ENCODE measurements at regions not wholly inside any gene's neighbourhood (a gene's known extent, or its start where the extent isn't known, plus 50 kb on each side); places are given as distances from the start of the nearest gene placed in this dataset.

GRCh38 chr18:43950062-43950461 is 672.8 kb upstream of the SYT4 start:
- TF ChIP-seq CTCF (IDR thresholded peaks at IDR 0.05; ENCODE audit: borderline replicate concordance, extremely low read depth, insufficient read depth), result no peak
- intact Hi-C loops (cut with DNase I), result no loop called here
- DNase-seq (no peak), FAIRE-seq (no peak)
- no peak overlapping the region for H3K4me3 ChIP-seq (ENCODE audit: low read length in 3 of 3)
- H3K27ac ChIP-seq (ENCODE audit: low read depth in 2 of 2, low read length in 2 of 2), result no peak overlapping the region
- no peaks in the 10 kb centered on the region for H3K36me3 ChIP-seq (ENCODE audit: control insufficient read depth in 2 of 3, insufficient read depth in 3 of 3, low read length in 3 of 3)
- no peak overlapping the region for H3K9ac ChIP-seq (ENCODE audit: low read length in 3 of 3)
- H3K4me1 ChIP-seq (ENCODE audit: control insufficient read depth in 2 of 3, insufficient read depth in 2 of 3, low read depth in 1 of 3, low read length in 3 of 3), result no peaks in the 10 kb centered on the region
- no peaks in the 10 kb centered on the region for H3K27me3 ChIP-seq (ENCODE audit: control insufficient read depth, insufficient read depth, low read length)
- peaks cover 0 to 4% (median 0%) of the 10 kb centered on the region in 3 donors for H3K9me3 ChIP-seq (ENCODE audit: control insufficient read depth in 2 of 3, insufficient read depth in 1 of 3, low read length in 3 of 3)

DNA sequence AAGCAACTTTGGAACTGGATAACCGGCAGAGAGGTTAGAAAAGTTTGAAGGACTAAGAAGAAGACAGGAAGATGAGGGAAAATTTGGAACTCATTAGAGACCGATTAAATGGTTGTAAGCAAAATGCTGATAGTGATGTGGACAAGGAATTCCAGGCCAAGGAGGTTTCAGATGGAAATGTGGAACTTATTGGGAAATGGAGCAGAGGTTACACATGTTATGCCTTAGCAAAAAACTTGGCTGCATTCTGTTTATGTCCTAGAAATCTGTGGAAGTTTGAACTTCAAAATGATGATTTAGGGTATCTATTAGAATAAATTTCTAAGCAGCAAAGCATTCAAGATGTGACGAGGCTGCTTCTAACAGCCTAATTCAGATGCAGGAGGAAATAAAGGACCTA is 675.1 kb upstream of the SYT4 start:
- Histone ChIP-seq H3K36me3 (ENCODE audit: control insufficient read depth in 2 of 3, insufficient read depth in 3 of 3, low read length in 3 of 3) (no peaks in the 10 kb centered on the region), H3K4me1 (ENCODE audit: control insufficient read depth in 2 of 3, insufficient read depth in 2 of 3, low read depth in 1 of 3, low read length in 3 of 3) (no peaks in the 10 kb centered on the region), H3K27ac (ENCODE audit: low read depth in 2 of 2, low read length in 2 of 2) (no peak overlapping the region), H3K4me3 (ENCODE audit: low read length in 3 of 3) (no peak overlapping the region), H3K9ac (ENCODE audit: low read length in 3 of 3) (no peak overlapping the region), H3K27me3 (ENCODE audit: control insufficient read depth, insufficient read depth, low read length) (no peaks in the 10 kb centered on the region), H3K9me3 (ENCODE audit: control insufficient read depth in 2 of 3, insufficient read depth in 1 of 3, low read length in 3 of 3) (peaks cover 0 to 4% (median 0%) of the 10 kb centered on the region in 3 donors)
- TF ChIP-seq CTCF (IDR thresholded peaks at IDR 0.05; ENCODE audit: borderline replicate concordance, extremely low read depth, insufficient read depth), result no peak
- FAIRE-seq (no peak), DNase-seq (no peak)
- intact Hi-C loops (cut with DNase I), result no loop called here

DNA sequence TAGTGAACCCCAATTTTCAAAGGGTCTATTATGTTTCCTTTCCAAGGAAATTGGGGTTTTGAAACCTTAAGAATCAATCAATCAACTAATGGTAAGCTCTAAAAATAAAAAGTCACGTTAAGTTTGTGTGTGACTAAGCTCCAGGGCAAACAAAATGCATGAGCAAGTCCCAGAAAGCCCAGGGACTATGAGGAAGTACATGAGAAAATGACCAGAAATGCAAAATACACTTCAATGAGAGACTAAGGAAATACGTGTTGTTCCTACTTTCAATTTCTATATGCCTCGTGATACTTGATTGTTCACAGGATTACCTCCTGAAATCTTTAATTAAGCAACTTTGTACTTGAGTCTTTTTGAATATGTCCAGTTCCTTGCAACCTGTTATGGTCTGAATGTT is 684.4 kb upstream of the SYT4 start:
- Histone ChIP-seq H3K27ac (ENCODE audit: low read depth in 2 of 2, low read length in 2 of 2) (no peak overlapping the region), H3K9me3 (ENCODE audit: control insufficient read depth in 2 of 3, insufficient read depth in 1 of 3, low read length in 3 of 3) (no peaks in the 10 kb centered on the region), H3K4me3 (ENCODE audit: low read length in 3 of 3) (no peak overlapping the region), H3K4me1 (ENCODE audit: control insufficient read depth in 2 of 3, insufficient read depth in 2 of 3, low read depth in 1 of 3, low read length in 3 of 3) (no peaks in the 10 kb centered on the region), H3K36me3 (ENCODE audit: control insufficient read depth in 2 of 3, insufficient read depth in 3 of 3, low read length in 3 of 3) (no peaks in the 10 kb centered on the region), H3K27me3 (ENCODE audit: control insufficient read depth, insufficient read depth, low read length) (no peaks in the 10 kb centered on the region), H3K9ac (ENCODE audit: low read length in 3 of 3) (no peak overlapping the region)
- intact Hi-C loops (cut with DNase I), result no loop called here
- no peak for FAIRE-seq
- DNase-seq, result no peak
- no peak for TF ChIP-seq CTCF (IDR thresholded peaks at IDR 0.05; ENCODE audit: borderline replicate concordance, extremely low read depth, insufficient read depth)

GRCh38 chr18:43964666-43965065 is 687.4 kb upstream of the SYT4 start:
- Histone ChIP-seq H3K4me1 (ENCODE audit: control insufficient read depth in 2 of 3, insufficient read depth in 2 of 3, low read depth in 1 of 3, low read length in 3 of 3) (no peaks in the 10 kb centered on the region), H3K27me3 (ENCODE audit: control insufficient read depth, insufficient read depth, low read length) (no peaks in the 10 kb centered on the region), H3K27ac (ENCODE audit: low read depth in 2 of 2, low read length in 2 of 2) (no peak overlapping the region), H3K9ac (ENCODE audit: low read length in 3 of 3) (no peak overlapping the region), H3K4me3 (ENCODE audit: low read length in 3 of 3) (no peak overlapping the region), H3K36me3 (ENCODE audit: control insufficient read depth in 2 of 3, insufficient read depth in 3 of 3, low read length in 3 of 3) (no peaks in the 10 kb centered on the region), H3K9me3 (ENCODE audit: control insufficient read depth in 2 of 3, insufficient read depth in 1 of 3, low read length in 3 of 3) (no peaks in the 10 kb centered on the region)
- TF ChIP-seq CTCF (IDR thresholded peaks at IDR 0.05; ENCODE audit: borderline replicate concordance, extremely low read depth, insufficient read depth), result no peak
- FAIRE-seq (no peak), DNase-seq (no peak)
- intact Hi-C loops (cut with DNase I), result no loop called here

Data from kidney (tissue), 13 donors.